Kidney (tissue), 13 donors: ENCODE measurements at regions not wholly inside any gene's neighbourhood (a gene's known extent, or its start where the extent isn't known, plus 50 kb on each side); places are given as distances from the start of the nearest gene placed in this dataset.

Source experiments
- DNase-seq, 5 donors: peaks; one replicate each; pipeline ENCODE4 v3.0.0-alpha.2; 2013 to 2020
- FAIRE-seq: peaks from 2 replicates; lab custom pipeline; 2012; peaks lifted over from hg19 to GRCh38; lab: Jason Lieb, UNC
- H3K27ac ChIP-seq, 2 donors: one replicate each; pipeline ENCODE4 v1.7.0; 2013; ENCODE audit warnings: low read depth in 2 of 2, low read length in 2 of 2, inconsistent platforms in 1 of 2
- H3K27me3 ChIP-seq: one replicate; pipeline ENCODE4 v1.7.1; 2013; ENCODE audit warnings: low read length, inconsistent platforms; ENCODE audit not compliant: control insufficient read depth, insufficient read depth
- H3K36me3 ChIP-seq, 3 donors: one replicate each; pipeline versions ENCODE4 v1.7.0 to v1.7.1; 2013; ENCODE audit warnings: low read length in 3 of 3, control low read depth in 1 of 3, inconsistent platforms in 1 of 3; ENCODE audit not compliant: insufficient read depth in 3 of 3, control insufficient read depth in 2 of 3
- H3K4me1 ChIP-seq, 3 donors: one replicate each; pipeline versions ENCODE4 v1.7.0 to v1.7.1; 2013; ENCODE audit warnings: low read length in 3 of 3, inconsistent platforms in 1 of 3, low read depth in 1 of 3; ENCODE audit not compliant: control insufficient read depth in 2 of 3, insufficient read depth in 2 of 3
- H3K4me3 ChIP-seq, 3 donors: one replicate each; pipeline versions ENCODE4 v1.7.0 to v1.8.1; 2013; ENCODE audit warnings: low read length in 3 of 3, control low read depth in 1 of 3, inconsistent platforms in 1 of 3
- H3K9ac ChIP-seq, 3 donors: one replicate each; pipeline versions ENCODE4 v1.7.0 to v1.7.1; 2013; ENCODE audit warnings: low read length in 3 of 3, control low read depth in 1 of 3, inconsistent platforms in 1 of 3
- H3K9me3 ChIP-seq, 3 donors: one replicate each; pipeline versions ENCODE4 v1.7.0 to v1.7.1; 2013; ENCODE audit warnings: low read length in 3 of 3, control low read depth in 1 of 3, inconsistent platforms in 1 of 3; ENCODE audit not compliant: control insufficient read depth in 2 of 3, insufficient read depth in 1 of 3
- intact Hi-C: fragments of 100-400 bp; cut with DNase I; formaldehyde crosslinking; loops from one replicate; pipeline ENCODE4 v1.11.1; 2022
- TF ChIP-seq, protein P1 (sequence below): IDR thresholded peaks from 3 replicates; pipeline ENCODE4 v1.5.1; 2012; ENCODE audit warnings: mild to moderate bottlenecking, moderate library complexity, borderline replicate concordance; ENCODE audit not compliant: insufficient read depth; ENCODE audit errors: extremely low read depth
- donor health status: control.
- donor health status: control.
- donor health status: control.
- donor health status: control.
- donor health status: control.
- donor health status: DM: yes; HTN: yes; CAD: no.
- donor health status: Normal renal cell carcinoma (clear cell type).

DNA sequence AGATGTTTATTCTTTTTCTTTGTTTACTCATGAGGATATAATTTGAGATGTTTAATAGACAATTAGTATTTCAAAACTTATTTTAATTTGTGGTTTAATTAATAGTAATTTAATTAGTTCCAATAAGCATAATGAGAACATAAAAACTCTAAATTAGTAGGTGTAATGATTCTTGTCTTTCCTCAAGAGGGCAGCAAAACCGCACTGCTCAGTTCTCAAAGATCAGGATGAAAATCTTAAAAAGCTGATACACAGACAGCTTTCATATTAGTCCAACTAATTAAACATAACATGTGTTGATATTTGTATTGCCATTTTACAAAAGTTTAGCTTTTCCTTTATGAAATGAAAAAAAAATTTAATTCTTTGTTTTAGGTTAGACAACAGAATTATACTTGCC lies 106.7 kb upstream of the C21orf91 start:
- H3K36me3 ChIP-seq, result no peaks in the 10 kb centered on the region
- TF ChIP-seq, protein P1, sequence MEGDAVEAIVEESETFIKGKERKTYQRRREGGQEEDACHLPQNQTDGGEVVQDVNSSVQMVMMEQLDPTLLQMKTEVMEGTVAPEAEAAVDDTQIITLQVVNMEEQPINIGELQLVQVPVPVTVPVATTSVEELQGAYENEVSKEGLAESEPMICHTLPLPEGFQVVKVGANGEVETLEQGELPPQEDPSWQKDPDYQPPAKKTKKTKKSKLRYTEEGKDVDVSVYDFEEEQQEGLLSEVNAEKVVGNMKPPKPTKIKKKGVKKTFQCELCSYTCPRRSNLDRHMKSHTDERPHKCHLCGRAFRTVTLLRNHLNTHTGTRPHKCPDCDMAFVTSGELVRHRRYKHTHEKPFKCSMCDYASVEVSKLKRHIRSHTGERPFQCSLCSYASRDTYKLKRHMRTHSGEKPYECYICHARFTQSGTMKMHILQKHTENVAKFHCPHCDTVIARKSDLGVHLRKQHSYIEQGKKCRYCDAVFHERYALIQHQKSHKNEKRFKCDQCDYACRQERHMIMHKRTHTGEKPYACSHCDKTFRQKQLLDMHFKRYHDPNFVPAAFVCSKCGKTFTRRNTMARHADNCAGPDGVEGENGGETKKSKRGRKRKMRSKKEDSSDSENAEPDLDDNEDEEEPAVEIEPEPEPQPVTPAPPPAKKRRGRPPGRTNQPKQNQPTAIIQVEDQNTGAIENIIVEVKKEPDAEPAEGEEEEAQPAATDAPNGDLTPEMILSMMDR, result peak; percentile 45
- no peak overlapping the region for H3K27ac ChIP-seq
- H3K9ac ChIP-seq, result no peak overlapping the region
- no peaks in the 10 kb centered on the region for H3K9me3 ChIP-seq
- no peaks in the 10 kb centered on the region for H3K4me1 ChIP-seq
- no peak overlapping the region for H3K4me3 ChIP-seq
- peak in 2 of 5 donors; percentile 46 to 74 for DNase-seq
- no peaks in the 10 kb centered on the region for H3K27me3 ChIP-seq
- peak; percentile 95 for FAIRE-seq
- intact Hi-C loops, result no loop called here

DNA sequence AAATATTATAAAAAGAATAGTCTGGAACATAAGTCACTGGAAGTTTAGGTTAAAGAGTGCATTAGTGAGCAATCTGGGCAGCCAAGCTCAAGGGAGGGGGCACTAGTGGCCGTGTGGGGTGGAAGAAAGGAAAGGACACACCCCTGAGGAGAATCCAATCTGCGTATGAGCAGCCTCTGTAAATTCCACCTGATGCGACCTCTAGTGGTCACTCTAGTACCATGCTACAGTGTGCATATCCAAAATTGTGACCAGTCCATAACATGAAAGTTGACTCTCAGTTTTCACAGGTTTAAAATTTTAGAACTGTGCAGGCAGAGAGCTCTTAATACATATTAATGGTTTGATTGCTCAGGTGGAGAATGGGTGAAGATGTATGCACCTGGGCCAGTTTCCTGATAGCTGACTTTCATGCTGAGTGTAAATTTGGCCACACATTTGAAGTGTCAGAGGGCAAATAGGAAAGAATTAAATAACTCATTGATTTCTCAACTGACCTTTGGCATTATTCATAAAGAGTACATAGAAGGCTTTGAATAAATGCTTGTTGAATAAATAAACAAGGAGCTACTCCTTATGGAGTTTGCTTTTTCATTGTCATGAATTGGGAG lies 105.9 kb upstream of the C21orf91 start:
- no peak overlapping the region for H3K4me3 ChIP-seq
- no peaks in the 10 kb centered on the region for H3K27me3 ChIP-seq
- H3K4me1 ChIP-seq, result no peaks in the 10 kb centered on the region
- H3K36me3 ChIP-seq, result no peaks in the 10 kb centered on the region
- intact Hi-C loops, result no loop called here
- no peak overlapping the region for H3K27ac ChIP-seq
- no peak overlapping the region for H3K9ac ChIP-seq
- H3K9me3 ChIP-seq, result peaks cover 0 to 3% (median 0%) of the 10 kb centered on the region in 3 donors
- FAIRE-seq, result no peak
- TF ChIP-seq, protein P1, result peak; percentile 86
- peak in 3 of 5 donors; percentile 45 to 79 (median 66) for DNase-seq

DNA sequence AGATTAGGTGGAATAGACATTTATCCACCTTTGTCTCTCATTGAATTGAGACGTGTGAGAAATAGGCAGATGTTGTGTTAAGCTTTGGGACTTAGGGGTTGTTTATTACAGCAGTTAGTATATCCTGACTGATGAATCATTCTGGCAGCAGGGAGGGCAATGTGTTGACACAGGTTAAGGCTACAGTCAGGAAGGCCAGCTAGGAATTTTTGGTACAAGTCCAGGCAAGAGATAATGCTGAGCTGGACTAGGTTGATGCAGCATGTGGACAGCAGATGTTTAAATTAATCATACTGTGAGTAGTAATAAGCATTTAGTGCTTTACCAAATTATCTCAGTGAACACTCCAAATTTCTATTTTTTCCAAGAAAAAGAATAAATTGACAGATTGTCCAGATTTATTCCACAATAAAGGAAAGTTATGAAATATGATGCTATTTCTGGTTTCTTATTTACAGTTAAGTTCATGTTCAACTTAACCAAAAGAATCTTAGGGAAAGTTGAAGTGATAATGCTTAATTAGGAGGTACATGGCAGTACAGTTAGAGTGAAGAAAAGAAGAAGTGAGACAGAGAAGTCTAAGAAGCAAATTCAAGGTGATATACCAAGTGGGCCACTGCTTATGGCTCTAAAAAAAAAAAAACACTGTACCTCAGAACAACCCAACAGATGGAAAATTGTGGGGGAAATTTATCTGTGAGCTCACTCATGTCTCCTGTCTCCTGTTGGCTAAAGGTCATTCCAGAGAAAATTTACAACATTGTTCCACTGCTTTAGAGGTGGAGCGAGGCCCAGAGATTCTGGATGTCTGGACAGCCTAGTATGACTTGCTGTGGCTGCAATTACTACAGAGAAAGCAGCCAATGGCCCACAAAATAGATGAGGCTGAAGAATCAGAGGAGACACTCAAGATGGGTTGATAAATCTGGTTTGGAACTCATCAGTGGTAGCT lies 102.7 kb upstream of the C21orf91 start:
- DNase-seq, result peak in 1 of 5 donors; percentile 48
- FAIRE-seq, result no peak

More for the DNA sequence above, 102.7 kb upstream of the C21orf91 start:
- intact Hi-C loops, result no loop called here
- H3K36me3 ChIP-seq, result no peaks in the 10 kb centered on the region
- peaks cover 0 to 3% (median 0%) of the 10 kb centered on the region in 3 donors for H3K9me3 ChIP-seq
- no peaks in the 10 kb centered on the region for H3K4me1 ChIP-seq
- no peak overlapping the region for H3K9ac ChIP-seq
- no peaks in the 10 kb centered on the region for H3K27me3 ChIP-seq
- no peak overlapping the region for H3K4me3 ChIP-seq
- no peak overlapping the region for H3K27ac ChIP-seq
- TF ChIP-seq, protein P1, result no peak
